ENCODE measurements at regions not wholly inside any gene's neighbourhood (a gene's known extent, or its start where the extent isn't known, plus 50 kb on each side); places are given as distances from the start of the nearest gene placed in this dataset.
"Not testable (repeated sequence)": the region's sequence is repeated elsewhere in the genome, so short reads cannot be mapped to it uniquely, and the experiment has no call there.

DNA sequence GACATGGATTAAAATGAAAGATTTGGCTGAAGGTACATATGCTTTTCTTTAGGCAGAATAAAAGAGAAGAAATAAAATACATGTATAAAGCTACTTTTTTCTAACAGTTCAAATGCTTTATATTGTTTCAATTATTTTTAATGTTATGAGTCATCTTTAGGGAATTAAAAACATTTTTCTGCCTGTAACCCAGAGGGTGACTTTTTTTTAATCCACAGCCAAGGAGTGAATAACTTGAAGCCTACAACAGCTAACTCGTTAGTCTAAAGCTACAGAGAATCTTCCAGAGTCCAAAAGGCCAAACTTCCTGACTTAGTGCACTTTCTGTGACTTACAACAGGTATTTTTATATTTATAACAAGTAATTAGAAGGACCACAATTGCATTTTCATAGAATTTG lies 151.6 kb downstream of the SEC23A start:
- H3K9me3 ChIP-seq (ENCODE audit: insufficient read depth, low read length), result no peaks in the 10 kb centered on the region
- H3K4me3 ChIP-seq (ENCODE audit: insufficient read length, low read depth), result no peak overlapping the region
- H3K36me3 ChIP-seq (ENCODE audit: insufficient read depth, insufficient read length, low read length), result no peaks in the 10 kb centered on the region
- no peaks in the 10 kb centered on the region for H3K27me3 ChIP-seq (ENCODE audit: insufficient read depth, insufficient read length)
- H3K4me1 ChIP-seq (ENCODE audit: insufficient read depth, insufficient read length), result no peaks in the 10 kb centered on the region
- no peak overlapping the region for H3K9ac ChIP-seq (ENCODE audit: insufficient read length, low read depth)
- no peak for DNase-seq (ENCODE audit: low read depth, low spot score)
- TF ChIP-seq ZNF274 (IDR thresholded peaks at IDR 0.05; ENCODE audit: low read depth, low read length) (no peak), SUZ12 (IDR thresholded peaks at IDR 0.05; ENCODE audit: extremely low read depth, insufficient read depth, insufficient read length) (no peak), YY1 (IDR thresholded peaks at IDR 0.05; ENCODE audit: insufficient read depth, insufficient read length) (no peak)

DNA sequence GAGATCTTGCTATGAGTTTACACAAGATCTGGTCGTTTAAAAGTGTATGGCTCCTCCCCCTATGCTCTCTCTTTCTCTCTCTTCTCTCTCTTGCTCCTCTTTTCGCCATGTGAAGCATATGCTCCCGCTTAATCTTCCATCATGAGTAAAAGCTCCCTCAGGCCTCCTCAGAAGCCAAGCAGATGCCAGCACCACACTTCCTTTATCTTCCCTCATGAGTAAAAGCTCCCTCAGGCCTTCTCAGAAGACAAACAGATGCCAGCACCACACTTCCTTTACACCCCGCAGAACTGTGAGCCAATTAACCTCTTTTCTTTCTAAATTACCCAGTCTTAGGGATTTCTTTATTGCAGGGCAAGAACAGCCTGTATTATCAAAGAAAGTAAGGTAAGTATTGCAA lies 152.4 kb downstream of the SEC23A start:
- no peaks in the 10 kb centered on the region for H3K27me3 ChIP-seq (ENCODE audit: insufficient read depth, insufficient read length)
- TF ChIP-seq SUZ12 (IDR thresholded peaks at IDR 0.05; ENCODE audit: extremely low read depth, insufficient read depth, insufficient read length) (no peak), YY1 (IDR thresholded peaks at IDR 0.05; ENCODE audit: insufficient read depth, insufficient read length) (no peak), ZNF274 (IDR thresholded peaks at IDR 0.05; ENCODE audit: low read depth, low read length) (no peak)
- no peaks in the 10 kb centered on the region for H3K4me1 ChIP-seq (ENCODE audit: insufficient read depth, insufficient read length)

DNA sequence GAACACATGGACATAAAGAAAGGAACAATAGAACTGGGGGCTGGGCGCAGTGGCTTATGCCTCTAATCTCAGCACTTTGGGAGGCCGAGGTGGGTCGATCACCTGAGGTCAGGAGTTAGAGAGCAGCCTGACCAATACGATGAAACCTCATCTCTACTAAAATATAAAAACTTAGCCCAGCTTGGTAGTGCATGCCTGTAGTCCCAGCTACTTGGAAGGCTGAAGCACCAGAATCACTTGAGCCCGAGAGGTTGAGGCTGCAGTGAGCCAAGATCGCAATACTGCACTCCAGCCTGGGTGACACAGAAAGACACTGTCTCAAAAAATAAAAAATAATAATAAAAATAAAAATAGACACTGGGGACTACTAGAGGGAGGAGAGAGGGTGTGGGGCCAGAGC lies 154.5 kb downstream of the SEC23A start:
- H3K4me1 ChIP-seq (ENCODE audit: insufficient read depth, insufficient read length), result no peaks in the 10 kb centered on the region
- DNase-seq (ENCODE audit: low read depth, low spot score), result no peak
- H3K4me3 ChIP-seq (ENCODE audit: insufficient read length, low read depth), result no peak overlapping the region
- no peak overlapping the region for H3K9ac ChIP-seq (ENCODE audit: insufficient read length, low read depth)
- no peaks in the 10 kb centered on the region for H3K9me3 ChIP-seq (ENCODE audit: insufficient read depth, low read length)
- no peaks in the 10 kb centered on the region for H3K36me3 ChIP-seq (ENCODE audit: insufficient read depth, insufficient read length, low read length)
- H3K27me3 ChIP-seq (ENCODE audit: insufficient read depth, insufficient read length), result no peaks in the 10 kb centered on the region
- no peak for TF ChIP-seq SUZ12 (IDR thresholded peaks at IDR 0.05; ENCODE audit: extremely low read depth, insufficient read depth, insufficient read length)
- TF ChIP-seq ZNF274 (IDR thresholded peaks at IDR 0.05; ENCODE audit: low read depth, low read length), result no peak
- no peak for TF ChIP-seq YY1 (IDR thresholded peaks at IDR 0.05; ENCODE audit: insufficient read depth, insufficient read length)

More for the DNA sequence above, 152.4 kb downstream of the SEC23A start:
- no peak for DNase-seq (ENCODE audit: low read depth, low spot score)
- Histone ChIP-seq H3K9me3 (ENCODE audit: insufficient read depth, low read length) (no peaks in the 10 kb centered on the region), H3K36me3 (ENCODE audit: insufficient read depth, insufficient read length, low read length) (no peaks in the 10 kb centered on the region), H3K9ac (ENCODE audit: insufficient read length, low read depth) (no peak overlapping the region), H3K4me3 (ENCODE audit: insufficient read length, low read depth) (no peak overlapping the region)

DNA sequence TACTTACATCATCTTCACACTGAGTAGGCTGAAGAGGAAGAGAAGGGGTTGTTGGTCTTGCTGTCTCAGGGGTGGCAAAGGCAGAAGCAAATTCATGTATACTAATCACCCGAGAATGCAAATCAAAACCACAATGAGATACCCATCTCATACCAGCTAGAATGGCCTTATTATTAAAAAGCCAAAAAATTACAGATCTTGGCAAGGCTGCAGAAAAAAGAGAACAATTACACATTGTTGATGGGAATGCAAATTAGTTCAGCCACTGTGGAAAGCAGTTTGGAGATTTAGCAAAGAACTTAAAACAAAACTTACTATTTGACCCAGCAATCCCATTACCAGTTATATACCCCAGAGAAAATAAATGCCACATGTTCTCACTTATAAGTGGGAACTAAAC lies 154.9 kb downstream of the SEC23A start:
- TF ChIP-seq SUZ12 (IDR thresholded peaks at IDR 0.05; ENCODE audit: extremely low read depth, insufficient read depth, insufficient read length) (no peak), YY1 (IDR thresholded peaks at IDR 0.05; ENCODE audit: insufficient read depth, insufficient read length) (no peak), ZNF274 (IDR thresholded peaks at IDR 0.05; ENCODE audit: low read depth, low read length) (no peak)
- Histone ChIP-seq H3K9me3 (ENCODE audit: insufficient read depth, low read length) (no peaks in the 10 kb centered on the region), H3K36me3 (ENCODE audit: insufficient read depth, insufficient read length, low read length) (no peaks in the 10 kb centered on the region), H3K27me3 (ENCODE audit: insufficient read depth, insufficient read length) (no peaks in the 10 kb centered on the region), H3K4me3 (ENCODE audit: insufficient read length, low read depth) (no peak overlapping the region), H3K9ac (ENCODE audit: insufficient read length, low read depth) (no peak overlapping the region), H3K4me1 (ENCODE audit: insufficient read depth, insufficient read length) (no peaks in the 10 kb centered on the region)
- no peak for DNase-seq (ENCODE audit: low read depth, low spot score)

DNA sequence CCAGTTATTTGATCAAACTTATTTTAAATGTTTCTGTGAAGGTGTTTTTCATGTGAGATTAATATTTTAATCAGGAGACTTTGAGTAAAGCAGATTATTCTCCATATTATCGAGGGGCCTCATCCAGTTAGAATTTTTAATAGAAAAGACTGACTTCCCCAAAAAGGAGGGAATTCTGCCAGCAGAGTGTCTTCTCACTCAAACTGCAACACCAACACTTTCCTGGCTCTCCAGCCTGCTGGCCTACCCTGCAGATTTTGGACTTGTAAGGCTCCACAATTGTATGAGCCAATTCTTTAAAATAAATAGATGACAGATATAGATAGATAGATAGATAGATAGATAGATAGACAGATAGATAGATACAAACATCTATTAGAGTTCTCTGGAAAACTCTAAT lies 155.7 kb downstream of the SEC23A start:
- no peaks in the 10 kb centered on the region for H3K4me1 ChIP-seq (ENCODE audit: insufficient read depth, insufficient read length)
- TF ChIP-seq YY1 (IDR thresholded peaks at IDR 0.05; ENCODE audit: insufficient read depth, insufficient read length) (no peak), SUZ12 (IDR thresholded peaks at IDR 0.05; ENCODE audit: extremely low read depth, insufficient read depth, insufficient read length) (no peak), ZNF274 (IDR thresholded peaks at IDR 0.05; ENCODE audit: low read depth, low read length) (no peak)
- DNase-seq (ENCODE audit: low read depth, low spot score), result no peak
- H3K4me3 ChIP-seq (ENCODE audit: insufficient read length, low read depth), result no peak overlapping the region
- no peaks in the 10 kb centered on the region for H3K27me3 ChIP-seq (ENCODE audit: insufficient read depth, insufficient read length)
- no peaks in the 10 kb centered on the region for H3K9me3 ChIP-seq (ENCODE audit: insufficient read depth, low read length)
- no peak overlapping the region for H3K9ac ChIP-seq (ENCODE audit: insufficient read length, low read depth)
- H3K36me3 ChIP-seq (ENCODE audit: insufficient read depth, insufficient read length, low read length), result no peaks in the 10 kb centered on the region

DNA sequence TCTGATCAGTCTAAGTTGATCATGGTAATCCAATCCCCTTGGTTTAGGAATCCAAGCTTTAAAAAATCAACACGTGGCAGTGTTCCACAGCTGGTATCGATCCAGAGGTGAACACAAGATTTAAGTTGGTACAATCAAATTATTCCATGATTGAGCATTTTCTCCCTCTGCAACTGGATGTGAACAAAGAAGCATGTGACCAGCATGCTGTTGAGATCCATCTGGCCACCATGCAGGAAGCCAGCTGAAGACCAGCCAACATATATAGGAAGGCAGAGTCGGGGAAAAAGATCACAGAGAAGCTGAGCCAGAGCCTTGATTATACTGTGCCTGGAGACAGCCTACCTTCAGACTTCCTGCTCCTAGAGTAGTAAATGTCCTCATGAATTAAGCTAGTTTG lies 158.3 kb downstream of the SEC23A start:
- H3K4me1 ChIP-seq (ENCODE audit: insufficient read depth, insufficient read length), result no peaks in the 10 kb centered on the region
- H3K9ac ChIP-seq (ENCODE audit: insufficient read length, low read depth), result no peak overlapping the region
- no peaks in the 10 kb centered on the region for H3K9me3 ChIP-seq (ENCODE audit: insufficient read depth, low read length)
- no peaks in the 10 kb centered on the region for H3K36me3 ChIP-seq (ENCODE audit: insufficient read depth, insufficient read length, low read length)
- TF ChIP-seq YY1 (IDR thresholded peaks at IDR 0.05; ENCODE audit: insufficient read depth, insufficient read length) (no peak), SUZ12 (IDR thresholded peaks at IDR 0.05; ENCODE audit: extremely low read depth, insufficient read depth, insufficient read length) (no peak), ZNF274 (IDR thresholded peaks at IDR 0.05; ENCODE audit: low read depth, low read length) (no peak)
- no peaks in the 10 kb centered on the region for H3K27me3 ChIP-seq (ENCODE audit: insufficient read depth, insufficient read length)
- no peak for DNase-seq (ENCODE audit: low read depth, low spot score)
- H3K4me3 ChIP-seq (ENCODE audit: insufficient read length, low read depth), result no peak overlapping the region

DNA sequence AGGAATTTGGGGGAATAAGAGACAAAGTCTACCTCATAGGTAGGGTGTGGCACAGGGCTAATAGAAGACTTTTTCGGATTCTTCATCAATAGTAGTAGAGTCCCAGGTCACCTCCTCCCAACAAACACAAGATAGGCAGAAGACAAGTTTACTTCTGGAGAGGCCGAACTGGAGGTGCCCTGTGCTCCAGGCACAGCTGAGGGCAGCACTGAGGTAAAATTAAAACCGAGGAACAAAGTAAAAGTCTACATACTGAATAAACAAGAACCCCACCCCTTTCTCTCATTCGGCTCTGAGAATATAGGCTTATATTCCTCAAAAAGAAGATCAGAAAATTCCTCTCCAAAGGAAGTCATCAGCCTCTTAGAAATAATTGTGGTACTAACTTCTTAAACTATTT lies 161.5 kb downstream of the SEC23A start:
- no peaks in the 10 kb centered on the region for H3K9me3 ChIP-seq (ENCODE audit: insufficient read depth, low read length)
- H3K27me3 ChIP-seq (ENCODE audit: insufficient read depth, insufficient read length), result no peaks in the 10 kb centered on the region
- H3K36me3 ChIP-seq (ENCODE audit: insufficient read depth, insufficient read length, low read length), result no peaks in the 10 kb centered on the region
- no peak for DNase-seq (ENCODE audit: low read depth, low spot score)
- no peak overlapping the region for H3K4me3 ChIP-seq (ENCODE audit: insufficient read length, low read depth)
- TF ChIP-seq ZNF274 (IDR thresholded peaks at IDR 0.05; ENCODE audit: low read depth, low read length) (no peak), SUZ12 (IDR thresholded peaks at IDR 0.05; ENCODE audit: extremely low read depth, insufficient read depth, insufficient read length) (no peak), YY1 (IDR thresholded peaks at IDR 0.05; ENCODE audit: insufficient read depth, insufficient read length) (no peak)
- H3K4me1 ChIP-seq (ENCODE audit: insufficient read depth, insufficient read length), result no peaks in the 10 kb centered on the region
- no peak overlapping the region for H3K9ac ChIP-seq (ENCODE audit: insufficient read length, low read depth)

DNA sequence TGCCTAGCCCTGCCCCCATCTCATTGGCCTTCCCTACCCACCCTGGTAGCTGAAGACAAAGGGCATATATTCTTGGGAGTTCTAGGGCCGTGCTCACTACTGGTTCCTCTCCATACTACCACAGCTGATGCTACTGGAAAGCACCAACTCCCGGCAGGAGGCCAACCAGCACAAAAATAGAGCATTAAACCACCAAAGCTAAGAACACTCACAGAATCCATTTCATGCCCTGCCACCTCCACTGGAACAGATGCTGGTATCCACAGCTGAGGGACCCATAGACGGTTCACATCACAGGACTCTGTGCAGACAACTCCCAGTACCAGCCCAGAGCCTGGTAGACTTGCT lies 170.4 kb downstream of the SEC23A start:
- H3K27me3 ChIP-seq (ENCODE audit: insufficient read depth, insufficient read length); DNase-seq (ENCODE audit: low read depth, low spot score); H3K9ac ChIP-seq (ENCODE audit: insufficient read length, low read depth): not testable (repeated sequence)

More for the DNA sequence above, 170.4 kb downstream of the SEC23A start:
- H3K36me3 ChIP-seq (ENCODE audit: insufficient read depth, insufficient read length, low read length); H3K4me1 ChIP-seq (ENCODE audit: insufficient read depth, insufficient read length); H3K4me3 ChIP-seq (ENCODE audit: insufficient read length, low read depth); H3K9me3 ChIP-seq (ENCODE audit: insufficient read depth, low read length): not testable (repeated sequence)
